ENCODE measurements at regions not wholly inside any gene's neighbourhood (a gene's known extent, or its start where the extent isn't known, plus 50 kb on each side); places are given as distances from the start of the nearest gene placed in this dataset.

DNA sequence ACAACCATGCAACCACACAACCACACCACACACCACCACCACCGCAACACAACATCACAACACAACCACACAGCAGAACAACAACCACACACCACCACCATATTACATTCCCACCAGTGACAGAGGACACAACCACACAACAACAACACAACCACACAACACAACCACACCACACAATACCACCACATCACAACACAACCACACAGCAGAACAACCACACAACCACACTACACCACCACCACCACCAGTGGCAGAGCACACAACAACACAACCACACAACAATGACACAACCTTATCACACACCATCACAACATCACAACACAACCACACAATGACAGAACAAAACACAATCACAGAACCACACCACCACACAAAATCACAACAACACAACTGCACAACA is 313.0 kb upstream of the MYT1L start:
- Histone ChIP-seq H3K4me3 (ENCODE audit: low read depth in 2 of 2, low read length in 1 of 2) (no peak overlapping the region), H3K27ac (ENCODE audit: low read depth in 2 of 2, low read length in 1 of 2) (no peak overlapping the region), H3K9ac (no peak overlapping the region), H4K20me1 (ENCODE audit: insufficient read depth) (no peaks in the 10 kb centered on the region), H3K4me1 (ENCODE audit: control insufficient read depth in 1 of 2, insufficient read depth in 2 of 2, low read depth in 1 of 2, low read length in 1 of 2) (no peaks in the 10 kb centered on the region; a peak in 1 of 4 replicates), H3K9me3 (peaks cover 3% of the 10 kb centered on the region; the same call in 1 of the 2 replicates), H3K79me2 (ENCODE audit: insufficient read depth) (no peaks in the 10 kb centered on the region), H3K36me3 (replicated peaks in 1 of 2; ENCODE audit: control insufficient read depth in 1 of 2, insufficient read depth in 2 of 2, low read length in 1 of 2) (no peaks in the 10 kb centered on the region), H3K9me2 (no peaks in the 10 kb centered on the region), H3K4me2 (no peak overlapping the region), H3F3A (replicated peaks; ENCODE audit: insufficient read depth) (no peaks in the 10 kb centered on the region), H2AFZ (ENCODE audit: low read depth) (no peak overlapping the region), H3K27me3 (ENCODE audit: insufficient read depth) (no peaks in the 10 kb centered on the region)
- ChIA-PET POLR2A (no interaction called here), CTCF (no interaction called here)
- DNase-seq = peak; percentile 19
- 94% methylated on average over 1 of the region's 1 CpG for WGBS (ENCODE audit: low lambda C conversion rate)
- TF ChIP-seq, protein P1, sequence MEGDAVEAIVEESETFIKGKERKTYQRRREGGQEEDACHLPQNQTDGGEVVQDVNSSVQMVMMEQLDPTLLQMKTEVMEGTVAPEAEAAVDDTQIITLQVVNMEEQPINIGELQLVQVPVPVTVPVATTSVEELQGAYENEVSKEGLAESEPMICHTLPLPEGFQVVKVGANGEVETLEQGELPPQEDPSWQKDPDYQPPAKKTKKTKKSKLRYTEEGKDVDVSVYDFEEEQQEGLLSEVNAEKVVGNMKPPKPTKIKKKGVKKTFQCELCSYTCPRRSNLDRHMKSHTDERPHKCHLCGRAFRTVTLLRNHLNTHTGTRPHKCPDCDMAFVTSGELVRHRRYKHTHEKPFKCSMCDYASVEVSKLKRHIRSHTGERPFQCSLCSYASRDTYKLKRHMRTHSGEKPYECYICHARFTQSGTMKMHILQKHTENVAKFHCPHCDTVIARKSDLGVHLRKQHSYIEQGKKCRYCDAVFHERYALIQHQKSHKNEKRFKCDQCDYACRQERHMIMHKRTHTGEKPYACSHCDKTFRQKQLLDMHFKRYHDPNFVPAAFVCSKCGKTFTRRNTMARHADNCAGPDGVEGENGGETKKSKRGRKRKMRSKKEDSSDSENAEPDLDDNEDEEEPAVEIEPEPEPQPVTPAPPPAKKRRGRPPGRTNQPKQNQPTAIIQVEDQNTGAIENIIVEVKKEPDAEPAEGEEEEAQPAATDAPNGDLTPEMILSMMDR (IDR thresholded peaks at IDR 0.05) = no peak
- TF ChIP-seq GATA2 (CRISPR knock-in tag; IDR thresholded peaks at IDR 0.05) (no peak), MXI1 (IDR thresholded peaks at IDR 0.05; ENCODE audit: low read depth, low read length) (no peak)

- 66% methylated on average over 18 of the region's 29 CpGs for WGBS (ENCODE audit: low lambda C conversion rate)
- no peaks in the 10 kb centered on the region for H3K79me2 ChIP-seq (ENCODE audit: insufficient read depth)
- CTCF ChIA-PET = no interaction called here
- no peaks in the 10 kb centered on the region for H3K9me2 ChIP-seq
- H3K4me2 ChIP-seq = no peak overlapping the region
- H3K4me3 ChIP-seq (ENCODE audit: low read depth in 2 of 2, low read length in 1 of 2) = no peak overlapping the region
- no peak overlapping the region for H3K9ac ChIP-seq
- no peaks in the 10 kb centered on the region for H4K20me1 ChIP-seq (ENCODE audit: insufficient read depth)
- H3K27me3 ChIP-seq (ENCODE audit: insufficient read depth) = no peaks in the 10 kb centered on the region
- H2AFZ ChIP-seq (ENCODE audit: low read depth) = no peak overlapping the region
- H3K4me1 ChIP-seq (ENCODE audit: control insufficient read depth in 1 of 2, insufficient read depth in 2 of 2, low read depth in 1 of 2, low read length in 1 of 2) = no peaks in the 10 kb centered on the region; a peak in 1 of 4 replicates
- POLR2A ChIA-PET = no interaction called here
- no peaks in the 10 kb centered on the region for H3F3A ChIP-seq (replicated peaks; ENCODE audit: insufficient read depth)
- no peak overlapping the region for H3K27ac ChIP-seq (ENCODE audit: low read depth in 2 of 2, low read length in 1 of 2)
- no peaks in the 10 kb centered on the region for H3K36me3 ChIP-seq (replicated peaks in 1 of 2; ENCODE audit: control insufficient read depth in 1 of 2, insufficient read depth in 2 of 2, low read length in 1 of 2)
- TF ChIP-seq NRF1 (IDR thresholded peaks at IDR 0.05; ENCODE audit: low read depth, low read length) = no peak
- TF ChIP-seq SMC3 (IDR thresholded peaks at IDR 0.05; ENCODE audit: low read depth, low read length) = no peak
- TF ChIP-seq JUND (IDR thresholded peaks at IDR 0.05) = no peak
- no peak for TF ChIP-seq TEAD4 (IDR thresholded peaks at IDR 0.05; ENCODE audit: borderline replicate concordance, insufficient read depth)
- TF ChIP-seq, protein P2, sequence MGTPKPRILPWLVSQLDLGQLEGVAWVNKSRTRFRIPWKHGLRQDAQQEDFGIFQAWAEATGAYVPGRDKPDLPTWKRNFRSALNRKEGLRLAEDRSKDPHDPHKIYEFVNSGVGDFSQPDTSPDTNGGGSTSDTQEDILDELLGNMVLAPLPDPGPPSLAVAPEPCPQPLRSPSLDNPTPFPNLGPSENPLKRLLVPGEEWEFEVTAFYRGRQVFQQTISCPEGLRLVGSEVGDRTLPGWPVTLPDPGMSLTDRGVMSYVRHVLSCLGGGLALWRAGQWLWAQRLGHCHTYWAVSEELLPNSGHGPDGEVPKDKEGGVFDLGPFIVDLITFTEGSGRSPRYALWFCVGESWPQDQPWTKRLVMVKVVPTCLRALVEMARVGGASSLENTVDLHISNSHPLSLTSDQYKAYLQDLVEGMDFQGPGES (IDR thresholded peaks at IDR 0.05; ENCODE audit: low read depth, low read length) = no peak
- no peak for TF ChIP-seq RXRA (IDR thresholded peaks at IDR 0.05; ENCODE audit: borderline replicate concordance, low read depth)
- TF ChIP-seq GATA2 (CRISPR knock-in tag; IDR thresholded peaks at IDR 0.05) = no peak
- peaks cover 3% of the 10 kb centered on the region; the same call in 1 of the 2 replicates for H3K9me3 ChIP-seq
- peak; percentile 64 for DNase-seq
Measured at GRCh38 chr2:2642906-2643890, 312.1 kb upstream of the MYT1L start.
